Osteoblast (primary cell): ENCODE measurements at regions not wholly inside any gene's neighbourhood (a gene's known extent, or its start where the extent isn't known, plus 50 kb on each side); places are given as distances from the start of the nearest gene placed in this dataset.

ENCODE experiments used
- DNase-seq: peaks from one replicate; pipeline ENCODE4 v3.0.0; 2011; ENCODE audit warnings: low spot score, mixed read lengths; ENCODE audit not compliant: insufficient read length; ENCODE audit errors: missing footprints
- H2AFZ ChIP-seq: 2 replicates; pipeline ENCODE4 v1.6.0; 2011; ENCODE audit warnings: mild to moderate bottlenecking, low read length
- H3K27ac ChIP-seq: 2 replicates; pipeline ENCODE4 v1.5.1; 2011; ENCODE audit warnings: mild to moderate bottlenecking, low read depth, low read length, moderate library complexity
- H3K27me3 ChIP-seq: 2 replicates; pipeline ENCODE4 v1.6.0; 2012; ENCODE audit warnings: mild to moderate bottlenecking, control low read depth, inconsistent platforms, low read length, moderate library complexity; ENCODE audit not compliant: insufficient read depth
- H3K36me3 ChIP-seq: 2 replicates; pipeline ENCODE4 v1.5.1; 2011; ENCODE audit warnings: mild to moderate bottlenecking, low read length, control low read depth, moderate library complexity; ENCODE audit not compliant: insufficient read depth
- H3K4me1 ChIP-seq: 2 replicates; pipeline ENCODE4 v1.5.1; 2011; ENCODE audit warnings: mild to moderate bottlenecking, low read length, control low read depth, moderate library complexity; ENCODE audit not compliant: insufficient read depth
- H3K4me2 ChIP-seq: 2 replicates; pipeline ENCODE4 v1.6.0; 2011; ENCODE audit warnings: mild to moderate bottlenecking, low read length; ENCODE audit not compliant: insufficient read depth
- H3K4me3 ChIP-seq: fragments of 200-600 bp; sonication (generic); 3 replicates; pipeline ENCODE4 v1.5.1; 2012; ENCODE audit warnings: mild to moderate bottlenecking, low read length, inconsistent platforms; ENCODE audit not compliant: insufficient read depth
- H3K79me2 ChIP-seq: 2 replicates; pipeline ENCODE4 v1.6.0; 2012; ENCODE audit warnings: mild to moderate bottlenecking, low read length, control low read depth, inconsistent platforms; ENCODE audit not compliant: insufficient read depth
- H3K9me3 ChIP-seq: 2 replicates; pipeline ENCODE4 v1.5.1; 2011; ENCODE audit warnings: low read depth, low read length, control low read depth
- H4K20me1 ChIP-seq: 2 replicates; pipeline ENCODE4 v1.6.0; 2012; ENCODE audit warnings: mild to moderate bottlenecking, low read length, control low read depth; ENCODE audit not compliant: insufficient read depth
- TF ChIP-seq, protein P1 (sequence below): IDR thresholded peaks from 2 replicates; pipeline ENCODE4 v1.5.1; 2011; ENCODE audit warnings: mild to moderate bottlenecking, low read depth, low read length, moderate library complexity; ENCODE audit errors: extremely low read depth

DNA sequence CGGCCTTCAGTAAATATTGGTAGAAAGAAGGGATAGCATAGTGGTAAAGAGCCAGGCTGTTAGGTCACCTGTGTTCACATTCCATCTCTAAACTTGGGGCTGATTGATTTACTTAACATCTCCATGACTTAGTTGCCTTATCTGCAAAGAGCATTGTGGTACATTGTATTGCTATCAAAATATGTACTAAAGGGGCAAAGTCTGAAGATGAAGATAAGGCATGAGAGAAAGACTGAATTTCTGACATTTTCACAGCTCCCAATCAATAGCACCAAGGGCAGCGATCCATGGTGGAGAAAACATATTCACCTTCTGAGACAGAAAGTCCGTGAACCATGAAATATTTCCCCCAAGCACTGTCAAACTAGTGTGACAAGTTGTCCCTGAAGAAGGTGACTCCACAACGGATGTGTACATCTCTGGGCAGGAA, 223.3 kb upstream of the STXBP5 start:
- DNase-seq = no peak
- H3K36me3 ChIP-seq = no peaks in the 10 kb centered on the region
- no peak overlapping the region for H3K27ac ChIP-seq
- no peaks in the 10 kb centered on the region for H4K20me1 ChIP-seq
- no peak overlapping the region for H2AFZ ChIP-seq
- H3K4me2 ChIP-seq = no peak overlapping the region
- H3K9me3 ChIP-seq = no peaks in the 10 kb centered on the region
- TF ChIP-seq, protein P1, sequence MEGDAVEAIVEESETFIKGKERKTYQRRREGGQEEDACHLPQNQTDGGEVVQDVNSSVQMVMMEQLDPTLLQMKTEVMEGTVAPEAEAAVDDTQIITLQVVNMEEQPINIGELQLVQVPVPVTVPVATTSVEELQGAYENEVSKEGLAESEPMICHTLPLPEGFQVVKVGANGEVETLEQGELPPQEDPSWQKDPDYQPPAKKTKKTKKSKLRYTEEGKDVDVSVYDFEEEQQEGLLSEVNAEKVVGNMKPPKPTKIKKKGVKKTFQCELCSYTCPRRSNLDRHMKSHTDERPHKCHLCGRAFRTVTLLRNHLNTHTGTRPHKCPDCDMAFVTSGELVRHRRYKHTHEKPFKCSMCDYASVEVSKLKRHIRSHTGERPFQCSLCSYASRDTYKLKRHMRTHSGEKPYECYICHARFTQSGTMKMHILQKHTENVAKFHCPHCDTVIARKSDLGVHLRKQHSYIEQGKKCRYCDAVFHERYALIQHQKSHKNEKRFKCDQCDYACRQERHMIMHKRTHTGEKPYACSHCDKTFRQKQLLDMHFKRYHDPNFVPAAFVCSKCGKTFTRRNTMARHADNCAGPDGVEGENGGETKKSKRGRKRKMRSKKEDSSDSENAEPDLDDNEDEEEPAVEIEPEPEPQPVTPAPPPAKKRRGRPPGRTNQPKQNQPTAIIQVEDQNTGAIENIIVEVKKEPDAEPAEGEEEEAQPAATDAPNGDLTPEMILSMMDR = no peak
- no peaks in the 10 kb centered on the region for H3K4me1 ChIP-seq
- H3K4me3 ChIP-seq = no peak overlapping the region
- H3K79me2 ChIP-seq = no peaks in the 10 kb centered on the region
- H3K27me3 ChIP-seq = no peaks in the 10 kb centered on the region

DNA sequence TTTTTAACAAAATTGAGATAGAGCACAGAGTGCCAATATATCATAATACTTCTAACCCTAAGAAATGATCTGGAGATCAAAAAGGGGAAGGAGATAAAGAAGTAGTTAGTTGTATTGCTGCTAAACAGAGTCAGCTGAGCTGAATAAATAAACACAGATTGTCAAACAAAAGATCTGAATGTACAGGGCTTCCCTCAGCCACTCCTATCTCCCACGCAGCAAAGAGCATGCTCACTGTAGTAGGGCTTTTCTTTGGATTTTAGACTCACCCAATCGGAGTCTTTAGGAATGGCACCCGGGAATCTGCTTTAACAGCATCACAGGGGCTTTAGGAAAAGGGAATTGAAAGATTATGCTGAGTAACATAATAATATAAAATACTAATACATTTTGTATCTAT, 222.2 kb upstream of the STXBP5 start:
- no peaks in the 10 kb centered on the region for H4K20me1 ChIP-seq
- no peak overlapping the region for H3K4me3 ChIP-seq
- H2AFZ ChIP-seq = no peak overlapping the region
- no peaks in the 10 kb centered on the region for H3K4me1 ChIP-seq
- no peak for DNase-seq
- H3K9me3 ChIP-seq = no peaks in the 10 kb centered on the region
- H3K27ac ChIP-seq = no peak overlapping the region
- no peaks in the 10 kb centered on the region for H3K36me3 ChIP-seq
- no peaks in the 10 kb centered on the region for H3K79me2 ChIP-seq
- H3K4me2 ChIP-seq = no peak overlapping the region
- H3K27me3 ChIP-seq = no peaks in the 10 kb centered on the region
- TF ChIP-seq, protein P1 = no peak

DNA sequence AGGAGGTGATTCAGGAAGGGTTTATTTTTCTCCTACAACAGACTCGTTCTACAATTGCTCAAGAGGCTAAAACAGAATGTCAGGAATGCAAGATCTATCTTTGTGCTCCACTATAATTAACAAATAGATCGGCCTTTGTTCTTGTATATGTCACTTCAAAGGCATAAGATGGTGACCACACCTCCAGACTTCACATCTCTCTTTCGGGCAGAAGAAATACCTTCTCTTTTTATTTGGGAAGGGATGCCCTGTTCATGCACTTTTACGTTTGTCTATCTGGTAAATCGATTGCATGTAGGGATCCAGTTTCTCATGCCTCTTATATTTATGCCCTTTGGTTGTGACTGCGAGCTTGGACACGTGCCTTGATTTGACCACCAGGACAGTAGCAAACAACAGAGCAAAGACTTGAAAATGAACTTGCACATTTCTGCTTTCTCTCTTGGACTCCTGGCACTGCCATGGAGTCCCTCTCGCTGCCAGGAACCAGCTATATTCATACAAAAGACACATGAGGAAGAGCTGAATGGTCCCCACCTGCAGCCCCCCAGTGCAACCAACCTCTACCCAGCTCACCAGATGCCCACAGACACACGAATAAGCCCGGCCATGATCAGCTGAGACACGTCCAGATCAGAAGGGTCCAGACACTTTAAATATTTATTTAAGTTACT, 219.8 kb upstream of the STXBP5 start:
- Histone ChIP-seq H3K4me2 (no peak overlapping the region), H3K4me1 (no peaks in the 10 kb centered on the region), H3K9me3 (no peaks in the 10 kb centered on the region), H3K4me3 (no peak overlapping the region), H3K27me3 (no peaks in the 10 kb centered on the region), H4K20me1 (no peaks in the 10 kb centered on the region), H2AFZ (peak overlapping the region; percentile 34), H3K79me2 (no peaks in the 10 kb centered on the region), H3K36me3 (no peaks in the 10 kb centered on the region), H3K27ac (no peak overlapping the region)
- no peak for DNase-seq
- TF ChIP-seq, protein P1 = no peak

DNA sequence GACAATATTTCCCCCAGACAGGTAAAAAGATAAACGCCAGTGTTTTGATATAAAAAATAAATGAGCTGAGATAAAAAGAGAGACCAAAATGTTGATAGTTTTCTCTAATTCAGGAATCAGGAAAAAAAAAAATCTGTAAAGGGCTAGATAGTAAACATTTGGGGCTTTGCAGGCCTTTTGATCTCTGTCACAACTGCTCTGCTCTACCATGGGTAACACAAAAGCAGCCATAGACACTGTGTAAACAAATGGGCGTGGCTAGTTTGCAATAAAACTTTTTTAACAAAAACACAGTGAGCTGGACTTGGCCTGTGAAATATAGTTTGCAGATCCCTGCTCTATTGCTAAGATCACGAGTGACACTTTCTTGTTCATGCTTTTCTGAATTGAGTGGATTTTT, 219.1 kb upstream of the STXBP5 start:
- no peaks in the 10 kb centered on the region for H4K20me1 ChIP-seq
- H3K27me3 ChIP-seq = no peaks in the 10 kb centered on the region
- TF ChIP-seq, protein P1 = no peak
- H3K27ac ChIP-seq = no peak overlapping the region
- H3K4me1 ChIP-seq = peaks cover 4% of the 10 kb centered on the region
- no peaks in the 10 kb centered on the region for H3K79me2 ChIP-seq
- H3K4me3 ChIP-seq = no peak overlapping the region
- H2AFZ ChIP-seq = peak overlapping the region; percentile 20
- no peaks in the 10 kb centered on the region for H3K36me3 ChIP-seq
- H3K9me3 ChIP-seq = no peaks in the 10 kb centered on the region
- no peak overlapping the region for H3K4me2 ChIP-seq
- DNase-seq = no peak
